ENCODE measurements at regions not wholly inside any gene's neighbourhood (a gene's known extent, or its start where the extent isn't known, plus 50 kb on each side); places are given as distances from the start of the nearest gene placed in this dataset.

DNA sequence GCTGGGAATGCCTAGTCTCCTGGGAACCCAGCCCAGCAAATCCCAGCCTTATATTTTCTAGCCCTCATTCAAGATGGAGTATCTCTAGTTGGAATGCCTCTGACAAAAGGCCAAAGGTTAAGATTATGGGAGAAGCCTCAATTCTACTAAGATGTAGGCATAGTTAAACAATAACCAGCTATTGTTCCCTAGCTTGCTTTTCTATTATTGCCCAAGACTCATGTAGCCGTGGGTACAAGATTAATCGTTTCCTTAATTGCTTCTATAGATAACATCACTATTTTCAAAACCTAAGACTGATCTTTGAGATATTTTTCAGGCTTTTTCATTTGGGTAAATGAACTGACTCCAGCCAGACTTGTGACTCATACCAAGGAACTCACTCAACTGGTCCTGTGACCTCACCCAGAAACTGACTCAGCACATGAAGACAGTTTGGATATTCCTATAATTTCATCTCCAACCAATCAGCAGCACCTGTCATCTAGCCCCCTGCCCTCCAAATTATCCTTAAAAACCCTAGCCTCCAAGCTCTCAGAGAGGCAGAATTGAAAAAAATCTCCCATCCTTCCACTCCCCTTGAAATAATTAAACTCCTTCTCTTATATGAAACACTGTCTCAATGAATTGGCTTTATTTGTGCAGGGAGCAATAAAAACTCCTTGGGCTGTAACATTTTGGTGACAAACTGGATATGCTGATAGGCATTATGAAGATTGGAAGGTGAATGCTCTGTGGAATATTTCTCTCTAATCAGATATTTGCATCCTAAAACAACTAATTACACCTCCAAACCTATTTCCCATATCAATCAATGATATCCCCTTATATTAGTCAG, 589.0 kb downstream of the C12orf50 start:
- no peaks in the 10 kb centered on the region for H3K36me3 Mint-ChIP-seq
- no peak overlapping the region for H2AFZ ChIP-seq (replicated peaks)
- H3K36me3 ChIP-seq: no peaks in the 10 kb centered on the region
- H3F3A ChIP-seq (ENCODE audit: low read depth): no peaks in the 10 kb centered on the region
- no peak for TF ChIP-seq EZH2 (IDR thresholded peaks at IDR 0.05)
- no peak for TF ChIP-seq CTCF (IDR thresholded peaks at IDR 0.05)
- no peak for TF ChIP-seq EZH2phosphoT487 (IDR thresholded peaks at IDR 0.05)
- H3K4me1 ChIP-seq: no peaks in the 10 kb centered on the region
- H3K9me3 Mint-ChIP-seq: no peaks in the 10 kb centered on the region
- H3K79me2 ChIP-seq (ENCODE audit: low read depth): no peaks in the 10 kb centered on the region
- no peak overlapping the region for H3K9ac ChIP-seq
- no peaks in the 10 kb centered on the region for H3K27me3 ChIP-seq
- H3K27me3 Mint-ChIP-seq (ENCODE audit: insufficient read depth, low read depth): no peaks in the 10 kb centered on the region
- H3K4me2 ChIP-seq: no peak overlapping the region
- no peaks in the 10 kb centered on the region for H4K20me1 ChIP-seq (ENCODE audit: low read depth)
- no peak overlapping the region for H3K4me3 Mint-ChIP-seq
- H3K27ac ChIP-seq: no peak overlapping the region
- H3K4me3 ChIP-seq: no peak overlapping the region
- no peaks in the 10 kb centered on the region for H3K9me3 ChIP-seq (ENCODE audit: low read depth)
- no peaks in the 10 kb centered on the region for H3K4me1 Mint-ChIP-seq
- no peak for DNase-seq (ENCODE audit: low spot score)
- peak overlapping the region; percentile 15 for H3K27ac Mint-ChIP-seq

DNA sequence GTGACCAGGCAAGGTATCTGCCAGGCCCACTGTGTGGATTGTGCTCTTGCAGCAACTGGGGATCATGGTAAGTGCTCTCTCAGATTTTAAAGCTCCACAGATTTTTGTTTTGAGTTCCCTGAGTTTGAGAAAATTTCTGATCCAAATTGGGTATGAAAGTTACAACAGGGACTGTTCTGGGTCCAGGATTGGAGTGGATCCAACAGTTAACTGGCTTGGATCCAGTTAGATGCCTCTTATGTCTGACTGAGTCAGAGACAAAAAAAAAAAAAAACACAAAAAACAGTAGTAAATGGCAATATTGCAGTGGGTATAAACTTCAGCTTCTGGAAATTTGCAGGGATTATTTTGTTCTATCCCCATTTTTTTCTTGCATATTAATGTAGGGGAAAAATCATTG, 598.8 kb downstream of the C12orf50 start:
- no peak overlapping the region for H3K4me3 Mint-ChIP-seq
- no peaks in the 10 kb centered on the region for H3K4me1 ChIP-seq
- H3K27ac ChIP-seq: no peak overlapping the region
- DNase-seq (ENCODE audit: low spot score): no peak
- H4K20me1 ChIP-seq (ENCODE audit: low read depth): no peaks in the 10 kb centered on the region
- peaks cover 2% of the 10 kb centered on the region for H3K27me3 Mint-ChIP-seq (ENCODE audit: insufficient read depth, low read depth)
- H3K4me2 ChIP-seq: no peak overlapping the region
- no peak overlapping the region for H3K4me3 ChIP-seq
- TF ChIP-seq EZH2 (IDR thresholded peaks at IDR 0.05) (no peak), EZH2phosphoT487 (IDR thresholded peaks at IDR 0.05) (no peak), CTCF (IDR thresholded peaks at IDR 0.05) (no peak)
- no peaks in the 10 kb centered on the region for H3K79me2 ChIP-seq (ENCODE audit: low read depth)
- H3K9ac ChIP-seq: no peak overlapping the region
- H3K4me1 Mint-ChIP-seq: no peaks in the 10 kb centered on the region
- no peak overlapping the region for H3K27ac Mint-ChIP-seq
- H3F3A ChIP-seq (ENCODE audit: low read depth): no peaks in the 10 kb centered on the region
- H2AFZ ChIP-seq (replicated peaks): no peak overlapping the region
- peaks cover 7% of the 10 kb centered on the region for H3K9me3 Mint-ChIP-seq
- no peaks in the 10 kb centered on the region for H3K36me3 ChIP-seq
- H3K27me3 ChIP-seq: no peaks in the 10 kb centered on the region
- no peaks in the 10 kb centered on the region for H3K36me3 Mint-ChIP-seq
- H3K9me3 ChIP-seq (ENCODE audit: low read depth): no peaks in the 10 kb centered on the region

GRCh38 chr12:87428701-87429277, 600.4 kb downstream of the C12orf50 start:
- H3K27ac Mint-ChIP-seq: no peak overlapping the region
- Histone ChIP-seq H3K4me3 (no peak overlapping the region), H3K79me2 (ENCODE audit: low read depth) (no peaks in the 10 kb centered on the region), H2AFZ (replicated peaks) (no peak overlapping the region), H3K36me3 (no peaks in the 10 kb centered on the region), H3K27ac (no peak overlapping the region), H3F3A (ENCODE audit: low read depth) (no peaks in the 10 kb centered on the region), H3K4me2 (no peak overlapping the region), H3K9me3 (ENCODE audit: low read depth) (no peaks in the 10 kb centered on the region), H4K20me1 (ENCODE audit: low read depth) (no peaks in the 10 kb centered on the region), H3K4me1 (no peaks in the 10 kb centered on the region), H3K27me3 (no peaks in the 10 kb centered on the region), H3K9ac (no peak overlapping the region)
- peaks cover 2% of the 10 kb centered on the region for H3K27me3 Mint-ChIP-seq (ENCODE audit: insufficient read depth, low read depth)
- peaks cover 7% of the 10 kb centered on the region for H3K9me3 Mint-ChIP-seq
- no peak for DNase-seq (ENCODE audit: low spot score)
- no peaks in the 10 kb centered on the region for H3K36me3 Mint-ChIP-seq
- TF ChIP-seq CTCF (IDR thresholded peaks at IDR 0.05) (no peak), EZH2 (IDR thresholded peaks at IDR 0.05) (no peak), EZH2phosphoT487 (IDR thresholded peaks at IDR 0.05) (no peak)
- no peaks in the 10 kb centered on the region for H3K4me1 Mint-ChIP-seq
- H3K4me3 Mint-ChIP-seq: no peak overlapping the region
